B cell (primary cell): ENCODE measurements at regions not wholly inside any gene's neighbourhood (a gene's known extent, or its start where the extent isn't known, plus 50 kb on each side); places are given as distances from the start of the nearest gene placed in this dataset.

Source experiments
- CTCF ChIP-seq: fragments of 200-600 bp; IDR thresholded peaks from one replicate; pipeline ENCODE4 v1.8.0; 2022; ENCODE audit warnings: antibody characterized with exemption, mild to moderate bottlenecking
- EZH2 ChIP-seq: IDR thresholded peaks from 2 replicates; pipeline ENCODE4 v1.6.1; 2012; ENCODE audit warnings: borderline replicate concordance, low read depth, mild to moderate bottlenecking, moderate library complexity, low read length; ENCODE audit not compliant: insufficient read depth, poor library complexity, severe bottlenecking

- TF ChIP-seq CTCF (no peak), EZH2 (no peak)
These were observed 598.3 kb upstream of the GHITM start for GRCh38 chr10:83541046-83541445.
